HL-60/S4 (cell line): ENCODE measurements at regions not wholly inside any gene's neighbourhood (a gene's known extent, or its start where the extent isn't known, plus 50 kb on each side); places are given as distances from the start of the nearest gene placed in this dataset.
"Not testable (repeated sequence)": the region's sequence is repeated elsewhere in the genome, so short reads cannot be mapped to it uniquely, and the experiment has no call there.

Experiments used
- in situ Hi-C: fragments of 300-500 bp; cut with MboI; formaldehyde crosslinking; loops from 2 replicates; pipeline ENCODE4 v1.14.3; 2022; ENCODE audit warnings: low sequenced_read_pairs

DNA sequence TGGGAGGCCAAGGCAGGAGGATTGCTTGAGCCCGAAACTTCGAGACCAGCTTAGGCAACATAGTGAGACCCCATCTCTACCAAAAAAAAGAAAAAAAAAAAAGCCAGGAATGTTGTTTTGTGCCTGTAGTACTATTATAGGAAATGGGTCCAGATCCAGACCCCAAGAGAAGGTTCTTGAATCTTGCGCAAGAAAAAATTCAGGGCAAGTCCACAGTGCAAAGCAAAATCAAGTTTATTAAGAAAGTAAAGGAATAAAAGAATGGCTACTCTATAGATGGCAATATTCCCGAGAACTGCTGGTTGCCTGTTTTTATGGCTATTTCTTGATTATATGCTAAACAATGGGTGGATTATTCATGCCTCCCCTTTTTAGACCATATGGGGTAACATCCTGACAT is 51.2 kb upstream of the RDX start:
- in situ Hi-C loops: no loop called here

DNA sequence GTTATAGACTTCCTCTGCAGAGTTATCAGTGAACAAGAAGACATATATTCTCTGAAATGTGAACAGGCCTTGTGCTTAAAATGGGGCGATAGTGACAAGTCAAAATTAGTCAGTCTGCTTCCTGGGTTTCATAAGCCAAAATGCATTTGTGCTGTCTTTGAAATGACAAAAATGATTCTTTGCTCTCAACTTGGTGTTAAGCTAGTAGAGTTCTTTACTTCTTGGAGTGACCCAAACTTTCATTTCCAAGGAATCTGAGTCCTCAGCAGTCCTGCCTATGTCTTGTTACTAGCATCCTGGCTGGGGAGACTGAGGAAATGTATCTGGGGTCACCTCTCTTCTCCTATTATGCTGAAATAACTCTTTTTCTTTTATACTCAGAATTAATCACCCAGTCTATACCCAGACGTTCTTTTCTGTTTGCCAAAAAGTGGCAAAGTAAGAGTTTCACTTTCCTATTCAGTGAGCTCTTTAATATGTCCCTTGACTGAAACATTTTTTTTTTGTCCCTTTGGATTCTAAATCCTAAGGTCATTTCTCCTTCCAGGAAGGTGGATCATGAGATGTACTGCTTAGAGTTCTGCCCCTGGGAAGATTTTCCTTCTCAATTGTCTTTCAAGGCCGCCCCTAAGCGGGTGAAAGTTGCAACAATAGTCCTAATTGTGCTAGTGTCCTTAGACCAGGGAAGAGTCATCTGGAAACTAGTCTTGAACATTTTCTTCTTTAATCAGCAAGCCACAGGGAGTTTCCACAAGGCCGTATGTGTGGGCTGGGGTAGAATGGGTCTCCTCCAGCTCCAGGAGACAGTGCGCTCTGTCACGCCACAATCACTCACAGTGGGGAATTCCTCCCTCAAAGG is 53.0 kb upstream of the RDX start:
- in situ Hi-C loops: no loop called here

DNA sequence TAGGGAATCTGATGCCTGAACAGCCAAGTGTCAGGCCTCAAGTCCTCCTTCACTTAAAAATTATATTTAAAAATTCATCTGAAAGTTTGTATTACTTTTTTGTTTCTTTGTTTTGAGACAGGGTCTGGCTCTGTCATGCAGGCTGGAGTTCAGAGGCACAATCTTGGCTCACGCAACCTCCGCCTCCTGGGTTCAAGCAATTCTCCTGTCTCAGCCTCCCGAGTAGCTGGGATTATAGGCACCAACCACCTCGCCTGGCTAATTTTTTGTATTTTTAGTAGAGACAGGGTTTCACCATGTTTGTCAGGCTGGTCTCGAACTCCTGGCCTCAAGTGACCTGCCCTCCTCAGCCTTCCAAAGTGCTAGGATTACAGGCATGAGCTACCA is 53.6 kb upstream of the RDX start:
- in situ Hi-C loops: not testable (repeated sequence)

DNA sequence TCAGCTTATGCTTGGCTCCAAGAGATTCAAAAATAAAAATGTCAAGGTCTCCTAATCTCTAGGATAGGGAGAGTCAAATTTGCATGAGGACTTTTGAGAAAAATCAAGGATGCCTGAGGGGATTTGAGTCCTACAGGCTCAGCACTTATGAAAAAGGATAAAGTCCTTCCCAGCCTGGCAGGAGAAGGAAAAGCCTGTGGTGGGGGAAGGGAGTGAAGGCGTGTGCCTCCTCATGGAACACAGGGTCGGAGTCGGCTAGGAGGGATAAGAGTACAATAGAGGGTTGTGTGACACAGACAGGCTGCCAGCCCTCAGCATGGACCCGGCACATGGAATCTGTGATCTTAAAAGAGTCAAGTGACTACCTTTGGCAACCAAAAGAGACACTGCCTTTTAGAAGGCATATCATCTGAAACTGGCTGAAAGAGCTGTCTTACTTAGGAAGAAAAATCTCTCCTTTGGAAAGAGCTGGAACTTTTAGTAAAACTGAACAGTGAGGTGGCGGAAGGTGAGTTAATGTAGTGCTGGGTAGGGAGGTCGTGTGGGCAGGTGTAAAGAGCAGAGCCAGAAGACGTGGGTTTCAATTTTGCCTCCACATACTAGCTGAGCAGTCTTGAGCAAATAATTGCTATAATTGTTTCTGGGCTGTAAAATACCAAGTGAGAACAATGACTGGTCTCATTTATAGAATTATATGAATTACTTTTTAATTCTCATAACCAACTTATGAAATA is 58.8 kb upstream of the RDX start:
- in situ Hi-C loops: no loop called here

DNA sequence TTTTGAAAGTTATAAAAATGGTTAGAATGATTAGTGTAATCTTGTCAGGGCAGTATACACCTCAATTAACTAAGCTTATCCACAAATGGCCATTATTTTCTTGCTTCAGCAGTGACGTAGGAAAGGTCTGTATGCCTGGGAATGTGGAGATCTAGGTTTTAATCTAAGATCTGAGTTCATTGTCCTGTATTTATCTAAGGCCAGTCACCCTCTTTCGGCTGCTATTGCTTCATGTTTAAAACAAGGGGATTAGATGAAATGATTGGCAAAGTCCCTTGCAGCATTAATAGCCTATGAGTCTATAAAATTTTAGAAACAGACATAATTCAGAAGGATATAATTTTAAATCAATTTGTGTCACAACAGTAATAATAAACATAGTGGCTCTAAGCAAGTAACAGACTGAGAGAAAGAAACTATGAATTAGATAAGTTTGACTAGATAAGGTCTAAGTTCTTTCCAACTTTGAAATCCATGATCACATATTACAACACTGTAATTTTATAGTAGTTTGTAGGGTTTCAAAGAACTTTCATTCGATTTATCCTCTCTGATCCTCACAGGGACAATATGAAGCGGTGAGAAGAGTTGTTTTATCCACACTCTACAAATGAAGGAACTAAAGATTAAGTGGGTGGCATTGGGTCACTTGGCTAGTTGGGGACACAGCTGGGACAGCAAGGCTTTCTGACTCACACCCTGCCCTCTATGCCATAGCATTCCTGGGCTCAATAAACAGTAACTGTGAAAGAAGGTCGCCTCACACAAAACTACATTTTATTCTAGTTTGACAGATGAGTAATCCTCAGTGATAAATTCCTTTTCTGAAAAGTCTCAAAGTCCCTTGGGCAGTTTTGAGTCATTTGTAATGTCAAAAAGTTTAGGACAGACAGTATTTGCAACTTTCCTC is 60.6 kb upstream of the RDX start:
- in situ Hi-C loops: no loop called here

DNA sequence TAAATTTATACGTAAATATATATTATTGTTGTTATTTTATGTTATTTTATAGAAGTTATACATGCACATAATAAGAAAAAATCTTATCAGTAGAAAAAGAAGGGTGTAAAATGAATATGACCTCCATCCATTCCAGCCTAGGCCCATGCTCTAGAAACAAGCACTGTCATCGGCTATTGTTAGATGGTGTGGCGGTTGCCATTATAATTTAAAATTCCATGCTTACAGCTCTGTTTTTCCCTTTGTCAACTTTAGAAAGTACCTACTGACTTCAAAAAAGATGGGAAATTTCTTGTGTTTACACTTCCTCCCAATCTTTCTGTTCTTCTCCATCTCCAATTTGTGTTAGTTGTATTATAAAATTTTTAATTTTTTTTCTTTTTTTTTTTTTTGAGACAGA is 61.9 kb upstream of the RDX start:
- in situ Hi-C loops: no loop called here

DNA sequence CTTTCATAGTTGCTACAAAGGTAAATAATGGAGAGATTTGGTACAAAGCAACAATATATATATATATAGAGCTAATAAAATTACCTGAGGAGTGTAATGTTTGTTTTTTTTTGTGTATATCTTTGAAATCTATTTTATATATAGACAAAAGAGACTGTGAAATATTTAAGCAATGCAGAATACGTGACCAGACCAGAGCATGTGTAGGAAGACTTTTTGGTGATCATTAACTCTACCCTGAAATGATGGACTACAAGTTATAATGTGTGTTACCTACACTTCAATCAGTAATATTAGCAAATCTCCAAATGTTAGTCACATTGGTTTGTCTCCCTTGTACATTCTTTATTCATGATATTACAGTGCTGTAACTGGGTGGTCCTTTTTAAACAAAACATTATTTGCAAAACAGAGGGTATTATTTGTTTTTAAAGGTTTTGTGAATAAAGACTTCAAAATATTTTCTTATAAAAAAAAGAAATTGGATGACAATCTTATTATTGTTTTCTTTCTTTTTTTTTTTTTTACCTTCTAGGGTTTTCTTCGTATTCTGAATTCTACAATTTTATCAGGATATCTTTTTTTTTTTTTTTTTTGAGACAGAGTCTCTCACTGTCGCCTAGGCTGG is 64.5 kb upstream of the RDX start:
- in situ Hi-C loops: not testable (repeated sequence)

DNA sequence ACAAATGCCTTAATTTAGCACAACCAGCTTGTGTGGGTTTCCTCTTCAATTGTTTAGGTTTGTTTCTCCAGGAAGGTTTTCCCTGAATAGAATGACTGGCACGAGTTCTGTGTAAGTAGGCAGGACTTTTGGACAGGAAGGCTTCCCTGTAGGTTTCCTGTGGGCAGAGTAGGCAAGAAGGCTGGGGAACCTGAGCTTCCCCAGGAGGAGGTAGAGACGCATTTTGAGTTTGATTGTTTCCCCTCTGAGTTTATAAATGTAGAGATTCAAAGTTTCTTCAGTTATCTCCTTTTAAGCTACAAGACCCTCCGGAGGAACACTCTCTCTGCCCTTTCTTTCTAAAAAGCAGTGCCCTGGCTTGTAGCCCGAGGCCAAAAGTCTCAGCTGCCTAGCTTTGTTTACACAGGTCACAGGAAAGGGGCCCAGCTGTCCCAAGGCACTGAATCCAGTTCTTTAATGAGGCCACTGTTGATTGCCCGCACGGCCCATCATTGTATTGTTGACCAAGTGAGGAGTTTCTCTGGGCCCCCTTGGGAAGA is 66.6 kb upstream of the RDX start:
- in situ Hi-C loops: no loop called here

DNA sequence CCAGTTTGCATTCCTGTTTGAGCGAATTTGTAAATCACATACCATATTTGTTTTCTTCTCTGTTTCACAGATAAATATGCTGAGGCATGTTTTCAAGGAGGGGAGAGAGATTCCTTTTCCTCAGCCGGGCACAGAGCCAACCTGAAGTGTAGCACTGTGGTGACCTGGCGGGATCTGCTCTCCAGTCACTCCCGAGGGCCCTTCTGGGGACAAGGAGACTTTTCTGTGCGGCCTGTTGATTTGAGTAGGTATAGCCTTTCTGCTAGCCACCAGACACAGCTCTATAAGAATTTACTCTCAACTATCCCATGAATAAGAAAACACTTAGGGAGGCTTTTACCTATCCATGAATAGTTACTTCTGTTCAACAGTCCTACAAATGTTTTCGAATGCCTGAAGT is 63.5 kb upstream of the FDX1 start:
- in situ Hi-C loops: no loop called here

DNA sequence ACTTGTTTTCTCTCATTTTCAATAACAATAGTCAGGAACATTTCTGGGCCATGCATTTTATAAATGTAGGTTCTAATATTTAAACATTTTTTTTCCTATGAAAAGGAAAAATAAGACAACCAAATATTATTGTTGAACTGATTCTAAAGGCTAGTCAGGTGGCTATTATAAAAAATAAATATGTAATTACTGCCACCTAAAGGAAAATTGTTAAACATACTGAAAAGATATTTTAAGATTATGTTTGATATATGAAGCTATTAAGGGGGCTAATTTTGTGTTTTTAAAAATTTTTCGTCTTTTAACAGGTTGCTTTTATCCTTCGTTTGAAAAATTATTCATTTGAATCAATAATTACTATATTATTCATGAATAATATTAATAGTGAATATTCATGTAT is 62.2 kb upstream of the FDX1 start:
- in situ Hi-C loops: no loop called here

DNA sequence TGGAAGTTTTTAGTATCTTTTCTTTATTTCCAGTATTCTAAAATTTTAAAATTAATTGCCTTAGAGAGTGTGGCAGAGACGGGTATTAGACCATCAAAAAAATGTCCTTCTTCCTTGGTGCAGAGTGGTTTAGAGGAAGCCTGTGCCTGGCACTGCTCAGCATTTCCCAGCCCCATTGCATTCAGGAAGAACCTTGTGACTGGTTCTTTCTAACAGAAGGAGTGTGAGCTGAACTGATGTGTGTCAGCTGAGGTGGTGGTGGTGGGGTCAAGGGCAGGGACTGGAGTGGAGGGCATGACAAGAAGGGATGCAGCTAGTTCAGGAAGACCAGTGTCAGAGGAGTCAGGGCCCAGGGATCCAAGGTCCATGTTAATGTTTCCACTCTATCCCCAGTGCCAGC is 58.7 kb upstream of the FDX1 start:
- in situ Hi-C loops: loop anchor here (10.0 kb wide), 1 partner anchor 166 kb away; no protein-coding TSS in a partner anchor

DNA sequence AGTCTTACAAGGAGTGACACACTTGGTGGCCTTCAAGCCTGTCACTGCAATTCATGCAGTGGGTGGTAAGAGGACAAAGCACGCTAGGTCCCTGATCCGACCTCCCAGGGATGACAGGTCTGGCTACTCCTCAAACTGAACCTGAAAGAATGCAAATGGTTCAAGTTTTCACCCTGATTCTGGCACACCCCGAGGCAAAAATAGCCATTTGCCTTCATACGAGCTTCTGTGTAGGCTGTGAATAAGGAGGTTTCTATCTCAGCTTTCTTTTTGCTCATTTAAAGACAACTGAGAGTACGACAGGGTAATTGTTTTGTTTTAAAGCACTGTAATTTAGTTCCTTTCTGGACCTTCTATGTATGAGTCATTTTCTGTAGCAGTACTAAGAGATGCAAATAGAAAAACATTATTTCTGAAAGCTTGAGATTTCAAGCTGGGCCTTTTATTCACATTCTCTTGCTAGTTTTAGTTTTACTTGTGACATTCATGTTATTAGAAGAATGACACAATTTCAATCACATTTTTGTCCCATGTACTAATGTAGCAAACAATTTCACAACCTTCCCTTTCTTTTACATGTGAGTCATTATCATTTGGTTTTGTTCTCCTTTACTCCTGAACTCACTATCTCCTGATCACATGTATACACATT is 56.6 kb upstream of the FDX1 start:
- in situ Hi-C loops: loop anchor here (10.0 kb wide), 1 partner anchor 168 kb away; no protein-coding TSS in a partner anchor

DNA sequence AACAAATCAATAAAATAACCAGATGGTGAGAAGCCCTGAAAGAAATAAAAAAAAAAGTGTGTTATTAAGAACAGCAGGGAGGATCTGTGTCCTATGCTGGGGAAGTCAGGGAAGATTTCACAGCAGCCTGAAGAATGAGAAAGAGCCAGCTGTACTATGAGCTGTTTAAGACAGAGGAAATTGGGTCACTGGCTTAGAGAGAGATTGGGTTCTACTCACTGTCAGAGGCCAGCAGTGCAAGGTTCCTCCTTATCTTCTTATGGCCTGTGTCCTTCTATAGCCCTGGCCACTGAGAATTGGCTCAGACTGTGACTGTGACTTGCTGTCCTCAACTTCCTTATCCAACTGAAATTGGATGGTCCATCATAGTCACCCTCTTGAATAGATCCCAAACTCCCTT is 54.8 kb upstream of the FDX1 start:
- in situ Hi-C loops: loop anchor here (10.0 kb wide), 1 partner anchor 170 kb away; no protein-coding TSS in a partner anchor

DNA sequence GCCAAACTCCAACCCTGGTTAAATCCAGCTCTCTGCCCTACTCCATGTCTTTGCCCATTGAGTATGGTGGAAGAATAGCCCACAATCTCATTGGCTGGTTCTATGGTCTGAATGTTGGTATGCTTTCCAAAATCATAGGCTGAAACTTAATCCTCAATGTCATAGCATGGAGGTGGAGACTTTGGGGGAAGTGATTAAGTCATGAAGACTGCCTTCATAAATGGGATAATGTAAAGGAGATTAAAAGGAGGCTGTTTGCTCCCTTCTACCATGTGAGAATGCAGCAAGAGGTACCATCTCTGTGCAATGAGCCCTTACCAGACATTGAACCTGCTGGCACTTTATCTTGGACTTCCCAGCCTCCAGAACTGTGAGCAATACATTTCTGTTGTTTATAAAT is 54.4 kb upstream of the FDX1 start:
- in situ Hi-C loops: loop anchor here (10.0 kb wide), 1 partner anchor 171 kb away; no protein-coding TSS in a partner anchor

DNA sequence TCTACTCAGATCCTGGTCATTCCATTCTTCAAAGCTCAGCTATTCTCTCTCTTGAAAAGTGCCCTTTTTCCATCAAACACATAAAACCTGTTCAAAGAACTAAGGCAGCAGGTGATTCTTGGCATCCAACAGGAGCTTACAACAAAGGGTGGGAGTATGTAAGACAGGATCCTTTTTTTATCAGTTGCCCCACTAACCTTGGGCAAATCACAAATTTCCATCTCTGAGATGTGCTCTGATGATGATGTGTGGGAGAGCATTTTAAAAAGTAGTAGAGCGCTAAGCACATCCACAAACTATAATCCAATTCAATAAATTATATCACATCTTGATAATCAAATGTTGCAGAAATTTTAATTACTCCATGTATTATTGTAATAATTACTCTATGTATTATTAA is 53.7 kb upstream of the FDX1 start:
- in situ Hi-C loops: loop anchor here (10.0 kb wide), 1 partner anchor 171 kb away; no protein-coding TSS in a partner anchor

DNA sequence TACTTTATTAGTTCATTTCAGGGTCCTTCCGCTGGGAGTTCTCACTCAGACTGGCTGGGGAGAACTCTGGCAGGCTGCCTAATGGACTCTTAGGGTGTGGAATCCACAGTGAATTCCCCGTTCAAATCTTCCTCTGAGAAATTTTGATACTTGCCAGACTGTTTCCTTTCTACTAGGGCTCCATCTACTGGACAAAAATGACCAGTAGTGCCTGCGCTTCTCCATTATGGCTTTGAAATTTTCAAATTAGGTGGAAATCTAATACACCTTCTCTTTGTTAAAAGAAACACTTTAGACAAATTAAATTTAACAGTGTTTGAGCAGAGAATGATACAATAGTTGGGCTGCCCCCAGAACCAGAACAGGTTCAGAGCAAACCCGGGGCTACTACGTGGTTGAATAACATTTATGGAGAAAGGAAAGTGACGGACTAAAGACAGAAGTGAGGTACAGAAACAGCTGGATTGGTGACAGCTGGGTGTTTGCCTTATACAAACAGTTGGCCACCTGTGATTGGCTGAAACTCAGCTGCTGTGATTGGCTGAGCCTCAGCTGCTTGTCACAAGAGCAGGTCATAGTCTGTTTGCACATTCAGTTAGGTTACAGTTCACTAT is 52.9 kb upstream of the FDX1 start:
- in situ Hi-C loops: loop anchor here (10.0 kb wide), 1 partner anchor 172 kb away; no protein-coding TSS in a partner anchor

DNA sequence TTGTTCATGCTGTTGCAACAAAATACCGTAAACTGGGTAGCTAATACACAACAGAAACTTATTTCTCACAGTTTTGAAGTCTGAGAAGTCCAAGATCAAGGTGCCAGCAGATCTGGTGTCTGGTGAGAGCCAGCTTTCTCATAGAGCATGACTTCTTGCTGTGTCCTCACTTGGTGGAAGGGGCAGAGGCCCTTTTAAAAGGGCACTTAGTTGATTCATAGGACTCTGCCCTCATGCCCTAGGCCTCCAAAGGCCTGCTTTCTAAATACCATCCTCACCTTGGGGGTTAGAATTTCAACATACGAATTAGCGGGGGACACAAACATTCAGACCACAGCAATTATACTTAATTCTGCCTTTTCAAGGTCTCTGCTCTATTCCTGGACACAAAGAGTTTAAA is 52.3 kb upstream of the FDX1 start:
- in situ Hi-C loops: loop anchor here (10.0 kb wide), 1 partner anchor 173 kb away; no protein-coding TSS in a partner anchor

DNA sequence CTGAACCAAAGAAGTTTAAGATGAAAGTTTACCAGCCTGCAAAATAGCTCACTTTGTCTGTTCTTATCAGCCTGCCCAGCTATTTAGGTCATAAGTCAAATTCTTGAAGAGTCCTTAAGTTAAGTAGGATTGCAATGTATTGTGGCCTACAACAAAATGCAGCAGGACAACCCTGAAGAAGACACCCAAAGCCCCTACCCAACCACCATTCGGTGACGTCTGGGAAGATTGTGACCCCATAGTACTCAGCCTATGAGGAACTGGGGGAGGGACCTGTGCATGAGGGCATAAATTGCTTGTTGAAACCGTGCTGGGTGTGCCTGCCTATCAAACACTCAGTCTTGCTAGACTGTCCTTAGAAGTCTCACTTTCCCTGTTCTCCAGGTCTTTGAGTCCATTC is 50.5 kb upstream of the FDX1 start:
- in situ Hi-C loops: loop anchor here (10.0 kb wide), 1 partner anchor 174 kb away; no protein-coding TSS in a partner anchor

DNA sequence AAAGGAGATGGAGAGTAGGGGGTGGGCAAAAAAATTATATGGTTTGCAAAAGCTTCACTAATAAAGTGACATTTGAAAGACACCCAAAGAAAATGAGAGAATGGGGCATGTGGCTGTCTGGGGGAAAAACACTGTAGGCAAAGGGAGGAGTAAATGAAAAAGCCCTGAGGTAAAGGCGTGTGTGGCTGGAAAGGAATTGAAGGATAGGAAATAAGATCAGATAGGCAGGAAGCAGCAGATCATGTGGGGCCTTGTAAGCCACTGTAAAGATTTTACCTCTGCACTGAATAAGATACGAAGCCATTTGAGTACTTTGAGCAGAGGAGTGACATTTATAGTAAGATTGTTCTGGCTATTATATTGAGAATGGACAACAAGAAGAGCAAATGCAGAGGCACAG is 49.8 kb upstream of the FDX1 start:
- in situ Hi-C loops: loop anchor here (10.0 kb wide), 1 partner anchor 175 kb away; no protein-coding TSS in a partner anchor
